OCI-LY3 (cell line): ENCODE measurements at regions not wholly inside any gene's neighbourhood (a gene's known extent, or its start where the extent isn't known, plus 50 kb on each side); places are given as distances from the start of the nearest gene placed in this dataset.
A peak's percentile ranks its signal among the peaks of the same experiment; 100 is the strongest.

Source experiments
- H2AFZ ChIP-seq: fragments of 200-600, 300-600 bp; shearing (Covaris generic); 2 replicates; pipeline ENCODE4 v1.6.0; 2014; ENCODE audit warnings: antibody characterized with exemption, low read depth, low read length
- H3K27ac ChIP-seq: fragments of 200-600, 300-600 bp; sonication (generic); 2 replicates; pipeline ENCODE4 v1.5.1; 2014; ENCODE audit warnings: mild to moderate bottlenecking, low read length, moderate library complexity, mixed read lengths
- H3K27me3 ChIP-seq: fragments of 200-600, 300-600 bp; sonication (generic); 2 replicates; pipeline ENCODE4 v1.6.1; 2014; ENCODE audit warnings: low read depth, low read length, mixed read lengths
- H3K36me3 ChIP-seq: fragments of 200-600, 300-600 bp; sonication (generic); replicated peaks from 2 replicates; pipeline ENCODE3; 2014; ENCODE audit warnings: low read depth, low read length, mixed read lengths
- H3K4me1 ChIP-seq: fragments of 300-600, 200-600 bp; sonication (generic); 2 replicates; pipeline ENCODE4 v1.6.1; 2014; ENCODE audit warnings: low read length, mixed read lengths
- H3K4me2 ChIP-seq: fragments of 200-600, 300-600 bp; sonication (generic); 2 replicates; pipeline ENCODE4 v1.6.1; 2014; ENCODE audit warnings: low read length, mixed read lengths
- H3K4me3 ChIP-seq: fragments of 300-600, 200-600 bp; sonication (generic); 2 replicates; pipeline ENCODE4 v1.5.1; 2014; ENCODE audit warnings: antibody characterized with exemption, mild to moderate bottlenecking, low read length, moderate library complexity
- H3K79me2 ChIP-seq: fragments of 300-600, 200-600 bp; shearing (Covaris generic); 2 replicates; pipeline ENCODE4 v1.6.1; 2014; ENCODE audit warnings: mild to moderate bottlenecking, low read length, mixed read lengths
- H3K9ac ChIP-seq: fragments of 300-600, 200-600 bp; shearing (Covaris generic); 2 replicates; pipeline ENCODE4 v1.6.0; 2014; ENCODE audit warnings: mild to moderate bottlenecking, low read length, moderate library complexity
- H3K9me3 ChIP-seq: fragments of 200-600, 300-600 bp; shearing (Covaris generic); 2 replicates; pipeline ENCODE4 v1.6.1; 2014; ENCODE audit warnings: low read length, mixed read lengths; ENCODE audit not compliant: insufficient read depth
- H4K20me1 ChIP-seq: fragments of 200-600, 300-600 bp; sonication (generic); 2 replicates; pipeline ENCODE4 v1.6.1; 2016; ENCODE audit warnings: low read length, mixed read lengths; ENCODE audit not compliant: insufficient read depth
- EZH2phosphoT487 ChIP-seq: fragments of 200-600 bp; shearing (Covaris generic); IDR thresholded peaks from 2 replicates; pipeline ENCODE4 v1.6.1; 2018; ENCODE audit warnings: antibody characterized with exemption, mixed run types, low read depth
- TF ChIP-seq, protein P1 (sequence below): fragments of 200-600, 300-600 bp; sonication (generic); IDR thresholded peaks from 2 replicates; pipeline ENCODE4 v1.5.1; 2014; ENCODE audit warnings: antibody characterized with exemption, low read length, low read depth

DNA sequence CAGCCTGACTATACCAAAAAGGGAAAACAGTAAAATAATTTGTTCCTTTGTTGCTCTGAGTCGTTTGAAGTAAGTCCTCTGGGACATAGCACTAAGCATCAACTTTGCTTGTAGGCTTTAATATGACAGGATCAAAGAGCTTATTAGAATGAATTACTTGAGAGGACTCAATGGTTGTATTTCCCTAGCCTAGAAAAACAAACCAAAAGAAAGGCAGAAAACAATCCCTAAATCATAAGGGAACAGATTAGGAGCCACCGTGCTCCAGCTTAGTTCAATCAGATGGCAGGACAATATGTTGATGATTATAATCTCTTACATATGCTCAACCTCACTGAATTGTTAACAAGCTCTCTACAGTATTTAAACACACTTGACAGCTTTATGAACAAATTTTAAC is 988.4 kb downstream of the FLRT2 start:
- H3K79me2 ChIP-seq = no peaks in the 10 kb centered on the region
- TF ChIP-seq, protein P1, sequence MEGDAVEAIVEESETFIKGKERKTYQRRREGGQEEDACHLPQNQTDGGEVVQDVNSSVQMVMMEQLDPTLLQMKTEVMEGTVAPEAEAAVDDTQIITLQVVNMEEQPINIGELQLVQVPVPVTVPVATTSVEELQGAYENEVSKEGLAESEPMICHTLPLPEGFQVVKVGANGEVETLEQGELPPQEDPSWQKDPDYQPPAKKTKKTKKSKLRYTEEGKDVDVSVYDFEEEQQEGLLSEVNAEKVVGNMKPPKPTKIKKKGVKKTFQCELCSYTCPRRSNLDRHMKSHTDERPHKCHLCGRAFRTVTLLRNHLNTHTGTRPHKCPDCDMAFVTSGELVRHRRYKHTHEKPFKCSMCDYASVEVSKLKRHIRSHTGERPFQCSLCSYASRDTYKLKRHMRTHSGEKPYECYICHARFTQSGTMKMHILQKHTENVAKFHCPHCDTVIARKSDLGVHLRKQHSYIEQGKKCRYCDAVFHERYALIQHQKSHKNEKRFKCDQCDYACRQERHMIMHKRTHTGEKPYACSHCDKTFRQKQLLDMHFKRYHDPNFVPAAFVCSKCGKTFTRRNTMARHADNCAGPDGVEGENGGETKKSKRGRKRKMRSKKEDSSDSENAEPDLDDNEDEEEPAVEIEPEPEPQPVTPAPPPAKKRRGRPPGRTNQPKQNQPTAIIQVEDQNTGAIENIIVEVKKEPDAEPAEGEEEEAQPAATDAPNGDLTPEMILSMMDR = no peak
- TF ChIP-seq EZH2phosphoT487 = no peak
- no peak overlapping the region for H3K4me3 ChIP-seq
- no peak overlapping the region for H3K27ac ChIP-seq
- no peak overlapping the region for H2AFZ ChIP-seq
- peaks cover 4% of the 10 kb centered on the region for H3K36me3 ChIP-seq
- H4K20me1 ChIP-seq = no peaks in the 10 kb centered on the region
- H3K9me3 ChIP-seq = no peaks in the 10 kb centered on the region
- peaks cover 25% of the 10 kb centered on the region for H3K4me1 ChIP-seq
- no peaks in the 10 kb centered on the region for H3K27me3 ChIP-seq
- no peak overlapping the region for H3K9ac ChIP-seq
- H3K4me2 ChIP-seq = no peak overlapping the region

DNA sequence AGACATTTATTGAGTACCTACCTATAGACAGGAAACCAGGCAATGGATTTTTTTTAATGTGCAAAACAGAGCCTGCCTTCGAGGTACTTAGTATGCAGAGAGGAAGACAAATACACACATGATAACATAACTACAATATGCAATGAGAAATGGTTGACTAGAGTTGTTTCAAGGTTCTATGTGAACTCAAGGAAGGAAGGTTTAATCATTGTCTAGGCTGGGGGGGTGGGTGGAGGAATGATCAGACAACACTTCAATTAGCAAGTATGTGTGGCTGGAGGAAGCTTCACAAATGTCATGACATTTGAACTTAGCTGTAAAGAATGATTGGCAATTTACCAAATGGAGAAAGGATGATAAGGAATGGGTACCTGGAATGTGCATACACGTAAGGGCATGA is 985.3 kb downstream of the FLRT2 start:
- Histone ChIP-seq H3K4me3 (no peak overlapping the region), H3K9me3 (no peaks in the 10 kb centered on the region), H3K4me2 (no peak overlapping the region), H4K20me1 (no peaks in the 10 kb centered on the region), H3K27ac (no peak overlapping the region), H3K36me3 (no peaks in the 10 kb centered on the region), H2AFZ (no peak overlapping the region), H3K4me1 (peaks cover 14% of the 10 kb centered on the region), H3K27me3 (no peaks in the 10 kb centered on the region), H3K79me2 (no peaks in the 10 kb centered on the region), H3K9ac (no peak overlapping the region)
- TF ChIP-seq EZH2phosphoT487 = no peak
- TF ChIP-seq, protein P1 = no peak

DNA sequence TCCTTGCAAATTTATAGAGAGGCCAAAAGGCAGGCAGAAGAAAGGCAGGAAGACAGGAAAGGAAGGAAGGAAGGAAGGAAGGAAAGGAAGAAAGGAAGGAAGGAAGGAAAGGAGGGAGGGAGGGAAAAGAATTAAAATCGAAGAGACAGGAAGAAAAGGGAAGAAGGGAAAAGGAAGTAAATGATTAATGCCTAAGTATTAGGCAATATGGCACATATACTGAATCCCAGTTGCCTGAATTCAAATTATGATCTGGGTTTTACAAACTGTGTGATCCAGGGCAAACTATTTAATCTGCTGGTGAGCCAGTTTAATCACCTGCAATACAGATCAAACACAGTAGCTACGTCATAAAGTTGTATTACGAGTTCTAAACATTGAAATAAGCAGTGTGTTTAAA is 983.6 kb downstream of the FLRT2 start:
- no peak overlapping the region for H3K4me3 ChIP-seq
- H2AFZ ChIP-seq = 0 out of 2 replicates have a peak overlapping the region, but pooled peaks have one; percentile 24
- no peak overlapping the region for H3K27ac ChIP-seq
- no peak overlapping the region for H3K9ac ChIP-seq
- peaks cover 14% of the 10 kb centered on the region for H3K4me1 ChIP-seq
- H3K4me2 ChIP-seq = no peak overlapping the region
- H3K9me3 ChIP-seq = no peaks in the 10 kb centered on the region
- H4K20me1 ChIP-seq = no peaks in the 10 kb centered on the region
- H3K36me3 ChIP-seq = no peaks in the 10 kb centered on the region
- TF ChIP-seq, protein P1 = no peak
- no peak for TF ChIP-seq EZH2phosphoT487
- H3K79me2 ChIP-seq = no peaks in the 10 kb centered on the region
- H3K27me3 ChIP-seq = no peaks in the 10 kb centered on the region

DNA sequence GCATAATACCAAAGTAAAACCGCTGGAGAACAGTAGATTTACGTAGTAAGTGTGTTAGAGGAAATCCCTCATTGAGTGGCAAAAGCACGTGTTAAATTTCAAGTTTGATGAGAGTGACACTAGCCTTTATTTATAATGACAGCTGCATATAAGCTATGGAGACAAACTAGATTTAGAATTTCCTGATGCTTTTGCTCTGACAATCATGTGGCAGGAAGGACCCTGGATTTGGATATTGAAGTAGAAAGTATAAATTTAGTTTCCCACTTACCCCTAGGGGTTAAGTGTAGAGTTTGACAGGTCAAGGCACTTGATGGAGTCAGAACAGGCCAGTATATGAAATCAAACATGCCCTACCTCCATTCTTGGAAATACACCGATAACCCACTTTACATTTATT is 983.1 kb downstream of the FLRT2 start:
- H3K4me1 ChIP-seq = peaks cover 14% of the 10 kb centered on the region
- no peak overlapping the region for H3K27ac ChIP-seq
- no peak overlapping the region for H3K4me3 ChIP-seq
- no peaks in the 10 kb centered on the region for H3K9me3 ChIP-seq
- no peak overlapping the region for H2AFZ ChIP-seq
- no peaks in the 10 kb centered on the region for H4K20me1 ChIP-seq
- no peaks in the 10 kb centered on the region for H3K79me2 ChIP-seq
- TF ChIP-seq EZH2phosphoT487 = no peak
- TF ChIP-seq, protein P1 = no peak
- H3K27me3 ChIP-seq = no peaks in the 10 kb centered on the region
- no peak overlapping the region for H3K9ac ChIP-seq
- H3K36me3 ChIP-seq = no peaks in the 10 kb centered on the region
- H3K4me2 ChIP-seq = no peak overlapping the region
